HG02970 (cell line): ENCODE measurements at regions not wholly inside any gene's neighbourhood (a gene's known extent, or its start where the extent isn't known, plus 50 kb on each side); places are given as distances from the start of the nearest gene placed in this dataset.

Experiments
- ATAC-seq: cut with Tn5 transposase; IDR thresholded peaks from one replicate; pipeline ENCODE4 v1.9.1; 2021; ENCODE audit warnings: mild to moderate bottlenecking, moderate library complexity, moderate number of reproducible peaks; ENCODE audit not compliant: unreplicated experiment, low FRiP score

DNA sequence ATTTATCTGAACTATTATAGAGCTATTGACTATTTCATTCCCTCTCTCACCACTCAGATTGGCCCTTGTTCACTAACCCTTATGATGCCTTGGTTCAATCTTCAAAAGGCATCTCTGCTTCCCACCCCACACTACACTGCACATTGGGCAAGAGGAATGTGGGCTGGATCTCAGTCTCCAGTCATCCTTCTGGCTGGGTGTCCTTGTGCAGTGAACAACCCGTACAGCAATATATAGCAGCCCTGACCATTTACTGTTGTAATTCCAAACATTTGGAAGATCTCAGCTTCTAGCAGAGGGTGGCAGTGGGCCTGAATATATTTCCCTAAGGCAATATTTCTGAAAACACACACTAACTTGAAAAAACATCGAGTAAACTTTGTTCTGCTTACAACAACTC lies 199.2 kb upstream of the GDNF start:
- no peak for ATAC-seq

DNA sequence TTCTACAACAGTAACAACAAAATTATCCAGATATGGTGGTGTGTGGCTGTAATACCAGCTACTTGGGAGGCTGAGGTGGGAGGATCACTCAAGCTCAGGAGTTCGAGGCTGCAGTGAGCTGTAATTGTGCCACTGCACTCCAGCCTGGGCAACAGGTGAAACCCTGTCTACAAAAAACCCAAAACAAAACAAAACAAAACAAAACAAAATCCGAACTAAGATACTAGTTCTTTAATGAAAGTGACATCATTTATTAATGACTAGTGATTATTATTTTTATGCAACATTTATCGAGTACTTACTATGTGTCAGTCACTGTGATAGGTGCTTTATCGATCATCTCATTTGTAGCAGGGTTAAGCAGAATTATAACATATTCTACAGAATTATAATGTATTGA lies 196.9 kb upstream of the GDNF start:
- ATAC-seq: no peak

DNA sequence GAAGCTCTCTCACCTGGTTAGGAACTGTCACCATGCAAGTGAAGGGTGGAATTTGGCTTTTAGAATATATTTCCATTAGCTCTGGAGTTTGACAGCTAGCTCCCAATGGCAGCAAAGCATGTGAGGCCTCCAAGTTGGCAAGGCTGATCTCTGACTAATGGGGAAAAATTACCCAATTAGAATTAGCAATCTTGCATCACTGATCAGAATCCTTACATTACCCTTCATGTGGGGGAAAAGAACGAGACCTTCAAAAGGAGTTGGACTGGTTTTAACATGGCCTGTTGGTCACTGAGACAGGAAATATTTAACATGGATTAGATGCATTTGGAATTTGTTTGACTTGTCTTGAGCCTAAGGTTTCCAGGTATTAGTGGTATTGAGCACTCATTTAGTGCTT lies 192.3 kb upstream of the GDNF start:
- ATAC-seq: no peak

DNA sequence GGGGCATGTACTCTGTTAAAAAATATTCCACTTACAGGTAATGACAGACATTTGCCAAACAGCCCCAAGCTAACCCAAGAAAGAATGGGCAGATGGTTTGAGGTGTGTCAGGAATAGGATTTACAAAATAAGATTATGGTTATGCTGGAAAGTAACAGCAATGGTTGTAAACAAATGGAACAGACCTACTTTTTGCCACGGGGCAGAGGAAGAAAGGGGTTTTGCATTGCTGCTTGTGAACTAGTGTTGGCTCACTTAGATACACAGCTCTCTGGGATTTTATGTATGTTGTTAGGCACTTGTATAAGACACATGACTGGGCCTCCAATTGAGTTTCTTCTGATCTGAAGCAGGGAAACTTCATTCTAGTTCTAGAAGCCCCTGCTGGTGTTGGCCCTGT lies 191.5 kb upstream of the GDNF start:
- ATAC-seq: no peak

DNA sequence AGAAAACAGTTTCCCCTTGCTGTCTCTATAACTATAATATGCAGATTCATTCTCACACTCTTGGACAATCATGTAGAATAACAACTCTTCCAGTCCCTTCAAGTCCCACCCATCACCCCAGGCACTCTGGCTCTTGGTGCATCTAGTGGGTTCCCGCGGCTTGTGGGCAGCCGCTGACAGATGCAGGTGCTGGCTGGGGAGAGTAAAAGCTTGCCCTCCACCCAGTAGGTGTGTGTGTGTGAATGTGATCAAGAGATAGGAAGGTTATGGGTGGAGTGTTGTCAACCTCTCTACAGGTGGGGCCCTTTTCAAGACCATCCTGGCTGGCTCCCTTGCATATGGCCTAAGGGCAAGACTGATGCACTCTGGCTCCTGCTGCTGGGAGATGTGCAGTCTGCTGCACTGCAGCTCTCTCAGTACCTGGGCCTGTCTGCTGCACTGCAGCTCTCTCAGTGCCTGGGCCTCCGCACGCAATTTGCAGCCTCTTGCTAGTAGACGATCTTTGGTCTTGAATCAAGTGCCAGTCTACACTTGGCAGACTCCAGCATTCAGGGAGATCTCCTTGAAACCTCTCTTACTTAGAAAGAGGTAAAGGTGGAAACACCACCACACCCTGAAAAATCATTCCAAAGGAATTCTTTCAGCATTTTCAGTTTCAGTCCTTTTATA lies 189.7 kb upstream of the GDNF start:
- ATAC-seq: no peak

DNA sequence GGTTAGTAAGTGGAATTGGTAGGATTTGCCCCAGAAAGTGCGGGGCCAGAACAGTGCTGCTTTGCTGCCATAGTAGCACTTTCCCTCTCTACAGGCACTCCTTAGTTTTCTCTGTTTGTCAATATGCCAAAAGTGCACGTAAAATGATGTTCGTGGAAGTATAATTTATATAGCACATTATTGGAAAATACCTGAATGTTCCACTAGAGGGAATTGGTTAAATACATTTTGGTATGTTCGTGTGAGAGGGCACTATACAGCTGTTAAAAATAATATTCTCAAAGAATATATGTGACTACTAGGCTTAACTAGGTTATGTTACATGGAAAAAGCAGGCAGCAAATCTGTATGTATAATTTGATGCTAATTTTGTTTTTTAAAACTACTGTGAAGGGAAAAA lies 184.0 kb upstream of the GDNF start:
- no peak for ATAC-seq

DNA sequence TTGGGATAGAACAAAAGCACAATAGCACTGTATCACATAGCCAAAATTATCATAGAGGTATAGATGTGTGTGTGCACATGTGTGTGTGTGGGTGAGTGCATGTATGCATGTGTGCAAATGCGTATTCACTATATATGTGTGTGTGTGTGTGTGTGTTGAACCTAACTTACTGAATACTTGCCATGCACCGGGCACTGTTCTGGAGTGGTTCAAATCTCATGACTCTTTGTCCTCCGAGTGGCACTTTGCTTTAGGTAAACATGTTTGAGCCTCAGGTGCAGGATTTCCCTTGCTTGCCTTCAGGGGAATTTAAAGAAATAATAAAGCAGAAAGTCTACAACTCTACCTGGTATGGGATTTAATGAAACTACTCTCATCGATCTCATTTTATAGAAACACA lies 183.5 kb upstream of the GDNF start:
- no peak for ATAC-seq

DNA sequence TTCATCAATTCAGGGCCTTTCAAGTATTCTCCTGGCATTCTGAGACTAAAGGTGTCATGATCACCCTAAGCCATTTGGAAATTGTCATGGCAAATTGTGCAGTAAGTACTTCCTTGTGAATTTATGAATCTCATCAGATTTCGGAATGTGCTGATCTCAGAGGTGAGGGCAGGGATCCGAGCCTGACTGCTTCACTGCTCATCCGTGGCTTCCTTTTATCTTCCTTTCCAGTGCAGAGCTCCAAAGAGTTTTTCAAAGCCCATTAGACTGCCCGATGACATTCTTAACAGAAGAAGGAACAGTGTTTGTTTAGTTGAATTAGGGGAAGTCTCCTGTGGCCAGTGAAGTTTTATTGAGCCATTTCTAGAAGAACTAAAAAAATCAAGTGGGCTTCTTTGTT lies 182.8 kb upstream of the GDNF start:
- no peak for ATAC-seq

DNA sequence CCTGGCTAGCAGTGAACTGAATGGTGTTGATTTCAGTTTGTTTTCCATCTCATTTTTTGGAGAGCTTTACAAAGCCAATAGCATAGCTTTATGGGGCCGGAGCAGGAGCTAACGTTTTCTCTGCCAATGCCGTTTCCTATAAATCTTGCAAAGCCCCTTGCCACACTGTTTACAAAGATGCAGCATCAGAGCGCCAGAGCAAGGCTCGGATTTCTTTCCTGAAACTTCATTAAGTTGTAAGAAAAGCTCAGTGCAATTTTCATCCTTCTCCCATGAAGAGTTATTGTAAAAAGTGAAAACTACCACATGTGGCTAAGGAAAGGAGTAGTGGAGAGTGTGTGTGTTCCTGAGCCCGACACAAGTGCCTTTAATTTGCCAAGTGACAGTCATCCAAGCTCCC lies 178.2 kb upstream of the GDNF start:
- no peak for ATAC-seq

DNA sequence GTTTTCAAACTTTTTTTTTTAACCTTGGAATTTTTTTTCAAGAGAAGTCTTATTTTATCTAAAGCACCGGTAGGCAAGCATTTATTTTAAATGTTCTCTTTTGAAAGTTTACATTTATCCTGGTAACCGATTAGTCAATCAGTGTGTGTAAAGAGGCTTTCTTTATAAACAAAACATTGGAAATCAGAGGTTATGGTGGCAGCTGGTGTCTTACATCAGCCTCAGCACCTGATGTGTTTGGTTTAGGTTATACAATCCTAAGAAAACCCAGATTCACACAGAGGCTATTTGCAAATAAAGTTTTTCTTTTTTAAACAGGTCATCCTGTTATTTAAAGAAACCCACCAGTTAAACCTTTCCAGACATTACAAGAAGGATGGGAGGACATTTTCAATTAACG lies 173.3 kb upstream of the GDNF start:
- no peak for ATAC-seq

DNA sequence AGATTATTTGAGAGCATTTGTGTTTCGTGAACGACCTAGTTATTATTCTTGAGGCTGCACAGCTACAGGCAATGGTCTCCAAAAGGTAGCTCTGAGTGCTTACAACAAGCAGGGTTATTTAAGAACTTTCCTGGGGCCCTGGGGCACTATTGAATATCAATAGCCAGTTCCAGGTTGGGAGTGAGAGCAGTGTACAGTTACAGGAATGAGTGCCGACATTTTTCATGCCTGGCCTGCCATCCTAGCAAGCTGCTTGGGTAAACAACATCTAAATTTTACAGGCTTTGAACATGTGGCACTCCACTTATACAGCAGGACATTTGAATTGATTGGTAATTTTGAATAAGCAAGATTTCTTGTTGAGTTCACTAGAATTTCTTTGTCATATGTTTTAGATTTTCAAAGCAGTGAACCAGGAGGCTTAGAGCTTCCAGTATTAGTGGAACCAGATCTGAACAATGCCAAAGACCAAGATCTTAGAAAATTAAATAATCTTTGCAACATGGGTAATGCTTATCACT lies 171.9 kb upstream of the GDNF start:
- no peak for ATAC-seq

DNA sequence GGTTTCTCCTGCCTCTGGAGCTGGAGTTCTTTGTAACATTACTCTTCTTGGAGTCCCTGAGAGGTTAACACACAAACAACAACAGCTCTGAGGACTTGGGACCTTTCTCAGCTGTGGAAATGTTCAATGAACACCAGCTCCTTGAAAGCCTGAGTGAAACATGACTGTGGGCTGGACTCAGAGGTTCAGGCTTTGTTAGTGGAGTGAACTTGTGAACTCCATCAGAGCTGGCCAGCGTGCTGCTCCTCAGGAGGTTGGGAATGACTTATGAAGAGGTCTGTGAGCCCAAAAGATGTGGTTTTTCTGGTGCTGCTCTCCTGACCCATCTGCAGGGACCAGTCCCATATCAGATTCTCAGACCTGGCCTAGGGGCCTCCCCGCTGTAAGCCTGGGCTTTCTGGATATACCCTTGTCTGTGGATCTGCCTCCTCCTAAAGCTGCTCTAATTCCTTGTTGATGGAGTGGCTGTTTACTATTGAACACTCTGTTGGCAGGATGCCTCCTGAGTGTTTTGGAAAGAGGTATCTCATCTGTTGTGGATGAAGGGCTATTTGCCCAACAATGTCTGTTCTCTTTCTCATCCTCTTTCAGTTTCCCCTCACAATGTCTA lies 170.0 kb upstream of the GDNF start:
- ATAC-seq: no peak

DNA sequence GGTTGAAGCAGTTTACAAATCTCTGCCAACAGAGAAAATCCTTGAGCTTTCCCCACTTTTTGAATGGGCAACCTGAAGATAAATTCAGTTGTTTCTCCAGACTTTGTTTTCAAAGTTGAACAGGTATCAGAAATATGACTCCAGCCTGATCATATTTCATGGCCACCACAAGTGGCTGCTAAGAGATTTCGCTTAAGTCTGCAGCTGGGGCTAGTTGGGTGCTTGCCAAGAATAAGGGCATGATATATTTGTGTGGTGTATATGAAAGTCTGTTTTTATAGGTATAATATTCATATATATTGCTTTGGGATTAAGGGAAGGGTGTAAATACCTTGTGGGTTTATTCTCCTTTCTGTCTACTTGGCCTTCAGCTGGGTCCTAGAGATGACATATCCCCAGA lies 168.4 kb upstream of the GDNF start:
- no peak for ATAC-seq

DNA sequence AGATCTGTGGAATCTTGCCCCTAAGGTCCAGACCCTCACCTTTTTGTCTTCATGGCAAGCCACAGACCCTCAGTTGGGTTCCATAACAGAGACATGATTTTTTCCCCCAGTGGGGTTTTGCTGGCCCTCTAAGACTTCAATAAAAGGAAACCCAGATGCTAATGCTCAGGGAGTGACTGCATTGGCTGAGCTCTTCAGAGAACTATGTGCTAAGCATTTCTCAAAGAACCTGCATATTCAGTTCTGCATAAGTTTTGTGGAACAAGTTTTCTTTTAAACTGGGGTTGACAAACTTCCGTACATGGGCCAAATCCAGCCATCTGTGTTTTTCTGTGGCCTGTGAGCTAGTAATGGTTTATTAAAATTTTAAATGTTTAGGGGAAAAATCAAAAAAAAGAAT lies 159.8 kb upstream of the GDNF start:
- no peak for ATAC-seq

DNA sequence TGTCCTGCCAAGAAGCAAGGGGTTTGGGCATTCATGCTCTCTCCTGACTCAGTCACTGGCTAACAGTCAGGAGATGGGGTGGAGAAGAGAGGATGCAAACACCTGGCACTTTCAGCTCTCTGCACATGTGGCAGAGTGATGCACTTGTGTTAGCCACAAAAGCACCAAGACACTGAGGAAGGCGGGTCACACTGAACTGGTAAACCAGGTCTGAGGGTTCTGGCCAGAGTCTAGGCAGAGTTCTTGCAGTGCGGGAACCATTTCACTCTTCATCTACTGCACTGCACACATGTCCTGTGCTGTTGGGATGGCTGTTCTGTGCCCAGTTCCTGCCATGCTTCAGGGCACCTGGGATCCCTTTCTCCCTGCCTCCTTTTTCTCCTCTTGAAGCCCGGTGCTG lies 157.1 kb upstream of the GDNF start:
- ATAC-seq: no peak

DNA sequence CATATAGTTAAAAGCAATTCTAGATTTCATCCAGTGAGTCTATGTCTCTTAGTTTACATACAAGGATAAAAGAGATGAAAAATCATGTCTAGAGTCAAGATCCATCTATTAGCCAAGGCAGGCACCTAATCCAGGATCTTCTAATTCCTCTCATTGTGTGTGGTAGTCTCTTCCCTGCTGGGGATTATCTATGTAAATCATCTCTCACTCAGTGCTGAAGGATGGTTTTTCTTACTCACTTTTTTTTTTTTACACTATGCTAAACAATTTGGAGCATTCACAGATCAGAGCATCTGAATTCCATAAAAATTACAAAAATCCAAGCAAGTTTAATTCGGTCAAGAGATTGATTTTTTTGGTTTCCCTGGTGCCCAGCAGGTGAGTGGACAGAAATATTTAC lies 154.9 kb upstream of the GDNF start:
- ATAC-seq: no peak

DNA sequence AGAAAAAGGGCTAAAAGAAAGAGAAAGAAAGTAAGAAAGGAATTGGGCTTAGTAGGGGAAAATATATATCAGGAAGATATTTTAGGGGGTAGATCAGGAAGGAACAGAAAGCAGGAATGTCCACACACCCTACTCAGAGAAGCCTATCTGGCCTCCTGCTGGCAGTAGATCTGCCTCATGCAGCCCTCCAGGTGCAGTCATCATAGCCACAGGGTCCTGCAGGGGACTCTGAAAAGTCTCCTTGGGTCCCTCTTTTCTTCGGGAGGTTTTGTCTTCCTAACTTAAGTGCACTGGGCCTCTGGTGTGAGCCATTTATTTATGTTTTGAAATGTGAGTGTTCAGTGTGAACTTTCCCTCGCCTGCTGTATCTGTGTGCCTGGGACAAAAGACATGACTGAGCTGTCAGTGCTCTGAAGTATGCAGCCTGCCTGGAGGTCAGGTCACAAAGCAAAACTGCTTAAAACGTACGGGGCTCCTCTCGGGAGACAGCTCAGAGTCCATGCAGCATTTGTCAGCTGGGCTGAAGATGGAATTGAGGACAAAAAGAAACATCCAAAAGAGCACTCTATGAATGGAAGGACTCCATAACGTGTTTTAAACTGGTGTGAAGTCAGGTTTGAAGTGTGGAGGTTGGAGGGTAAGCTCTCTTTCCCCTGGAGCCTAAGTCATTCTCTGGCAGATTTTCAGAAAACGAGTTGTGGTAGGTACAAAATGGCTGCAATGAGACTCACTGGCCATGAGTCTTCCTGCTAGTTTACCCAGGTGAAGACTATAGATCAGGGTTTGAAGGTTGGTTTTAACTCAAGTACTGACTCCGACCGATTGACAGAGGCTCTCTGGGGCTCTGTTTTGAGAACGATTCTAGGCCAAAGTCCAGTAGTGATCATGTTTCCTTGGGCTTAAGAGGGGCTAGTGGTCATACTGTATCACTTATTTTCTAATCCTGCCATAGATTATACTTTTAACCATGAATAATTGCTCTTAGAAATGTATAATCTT lies 151.8 kb upstream of the GDNF start:
- ATAC-seq: no peak

DNA sequence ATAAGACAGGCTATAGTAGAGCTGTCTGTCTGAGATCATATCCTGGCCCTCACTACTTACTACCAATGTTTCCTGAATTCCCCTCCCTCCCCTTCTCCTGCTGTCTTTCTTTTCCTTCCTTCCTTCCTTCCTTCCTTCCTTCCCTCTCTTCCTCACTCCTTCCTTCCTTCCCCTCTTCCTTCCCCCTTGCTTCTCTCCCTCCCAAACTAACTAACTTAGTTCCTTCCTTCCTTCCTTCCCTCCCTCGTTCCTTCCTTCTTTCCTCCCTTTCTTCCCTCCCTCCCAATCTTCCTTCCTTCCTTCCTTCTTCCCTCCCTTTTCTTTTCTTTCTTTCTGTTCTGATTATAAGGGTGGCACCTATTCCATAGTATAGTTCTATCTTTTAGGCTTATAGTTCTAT lies 150.0 kb upstream of the GDNF start:
- ATAC-seq: no peak

DNA sequence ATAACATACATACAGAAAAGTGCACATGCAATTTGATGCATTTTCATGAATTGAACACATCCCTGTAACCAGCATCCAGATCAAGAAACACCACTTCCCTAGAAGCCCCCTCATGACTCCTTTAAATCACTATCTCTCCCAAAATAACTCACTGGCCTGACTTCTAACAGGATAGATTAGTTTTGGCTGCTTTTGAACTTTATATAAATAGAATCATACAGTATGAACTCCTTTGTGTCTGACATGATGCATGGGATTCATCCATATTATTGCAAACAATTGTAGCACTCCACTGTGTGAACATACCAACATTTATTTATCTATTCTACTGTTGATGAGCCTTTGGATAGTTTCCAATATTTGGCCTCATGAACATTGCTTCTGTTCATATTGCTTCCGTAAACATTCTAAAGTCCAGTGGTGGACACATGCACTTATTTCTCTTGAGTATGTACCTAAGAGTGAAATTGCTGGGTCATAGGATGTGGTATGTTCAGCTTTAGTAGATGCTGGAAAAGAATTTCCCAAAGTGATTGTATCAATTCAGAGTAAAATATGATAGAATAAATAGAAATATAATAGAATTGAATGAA lies 148.7 kb upstream of the GDNF start:
- no peak for ATAC-seq

DNA sequence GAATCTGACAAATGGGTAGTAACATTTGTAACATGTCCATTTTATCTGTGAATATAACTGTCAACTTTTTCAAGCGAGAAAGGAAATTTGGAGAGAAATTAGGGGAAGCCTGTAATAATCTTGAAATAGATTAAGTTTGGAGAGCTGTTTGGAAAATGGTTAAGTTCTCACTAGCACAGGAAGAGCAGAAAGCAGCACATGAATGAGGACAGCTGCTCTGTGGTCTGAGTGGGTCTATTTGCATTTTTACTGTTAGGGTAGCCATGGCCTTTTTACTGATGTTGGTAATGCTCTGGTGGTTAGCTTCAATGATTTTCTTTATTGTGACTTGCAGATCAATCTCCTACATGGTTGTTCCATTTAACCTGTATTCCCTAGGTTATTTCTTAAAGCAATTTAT lies 144.5 kb upstream of the GDNF start:
- ATAC-seq: no peak

DNA sequence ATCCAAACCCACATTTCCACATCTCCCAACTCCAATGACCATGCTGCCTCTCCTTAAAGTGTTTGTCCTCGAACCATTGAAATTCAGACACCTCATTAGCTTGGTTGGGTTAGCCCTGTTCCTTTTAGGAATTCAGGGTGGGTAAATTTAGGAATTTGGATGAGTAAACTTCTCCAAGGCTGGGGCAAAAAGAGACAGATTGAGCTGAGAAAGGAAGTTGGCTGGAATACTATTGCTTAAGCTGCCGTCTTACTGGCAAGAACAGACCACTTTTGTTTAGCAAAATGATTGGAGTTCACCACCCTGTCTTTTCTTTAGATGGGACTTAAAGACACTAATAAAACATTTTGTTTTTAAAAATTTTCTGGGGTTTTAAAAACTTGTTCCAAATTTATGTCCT lies 143.6 kb upstream of the GDNF start:
- ATAC-seq: no peak
